A549 (cell line): ENCODE measurements at regions not wholly inside any gene's neighbourhood (a gene's known extent, or its start where the extent isn't known, plus 50 kb on each side); places are given as distances from the start of the nearest gene placed in this dataset.

Experiments
- ATAC-seq, 2 experiments: fragments of 200-7000 bp in 1 of 2; fragments of >200 bp in 1 of 2; cut with Nextera tagmentation in 1 of 2; cut with Tn5 transposase in 1 of 2; 3 replicates each; pipeline versions ENCODE4 v1.8.0 to v1.9.1; 2018 to 2020; ENCODE audit warnings: mild to moderate bottlenecking in 1 of 2, moderate library complexity in 1 of 2
- CTCF ChIA-PET: fragments of 300-600 bp; sonication (Branson Sonifier 250); formaldehyde crosslinking; extraction: SDS; loops from one replicate; lab custom pipeline; 2021; ENCODE audit warnings: antibody characterized with exemption, inconsistent platforms; lab: Yijun Ruan, JAX
- POLR2A ChIA-PET: fragments of 350-600 bp; formaldehyde crosslinking; extraction: SDS; loops from one replicate; lab custom pipeline; 2021; ENCODE audit warnings: antibody characterized with exemption, inconsistent platforms; lab: Yijun Ruan, JAX
- DNase-seq, 2 experiments: peaks; one replicate each; pipeline versions ENCODE4 v3.0.0 to v3.0.0-alpha.2; 2011 to 2016; ENCODE audit warnings: low read depth in 1 of 2, low spot score in 1 of 2
- FAIRE-seq: peaks from 2 replicates; lab custom pipeline; 2011; peaks lifted over from hg19 to GRCh38; lab: Jason Lieb, UNC
- H3K27ac ChIP-seq, 2 experiments: fragments of >200 bp; sonication (Bioruptor Twin); formaldehyde crosslinking; 3 replicates each; pipeline ENCODE4 v1.5.1; 2016 to 2017
- H3K4me1 ChIP-seq: fragments of >200 bp; sonication (Bioruptor Twin); formaldehyde crosslinking; 3 replicates; pipeline ENCODE4 v1.6.1; 2016
- H3K4me2 ChIP-seq: fragments of >200 bp; sonication (Bioruptor Twin); formaldehyde crosslinking; 3 replicates; pipeline ENCODE4 v1.6.1; 2016
- H3K4me3 ChIP-seq: fragments of >200 bp; sonication (Bioruptor Twin); formaldehyde crosslinking; 3 replicates; pipeline ENCODE4 v1.5.1; 2016
- H3K9me3 ChIP-seq: fragments of >200 bp; sonication (Bioruptor Twin); formaldehyde crosslinking; 3 replicates; pipeline ENCODE4 v1.6.1; 2016
- CHD4 ChIP-seq: fragments of 200-600 bp; sonication (generic); IDR thresholded peaks from 2 replicates; pipeline ENCODE4 v1.6.1; 2016; ENCODE audit warnings: antibody characterized with exemption, mild to moderate bottlenecking, borderline replicate concordance
- EHF ChIP-seq: fragments of 250-450 bp; sonication (Bioruptor Pico); IDR thresholded peaks from 2 replicates; pipeline ENCODE4 v1.5.0; 2020; ENCODE audit warnings: mild to moderate bottlenecking
- FOSL2 ChIP-seq, 2 experiments: fragments of 450-650 bp in 1 of 2; fragments of >200 bp in 1 of 2; sonication (Bioruptor Twin) in 1 of 2; formaldehyde crosslinking; IDR thresholded peaks; 2 replicates each; pipeline versions ENCODE4 v1.5.0 to v1.6.1; 2016 to 2020; ENCODE audit warnings: mild to moderate bottlenecking in 1 of 2, moderate library complexity in 1 of 2
- HOXB13 ChIP-seq: fragments of 250-450 bp; sonication (Bioruptor Pico); IDR thresholded peaks from 2 replicates; pipeline ENCODE4 v1.5.0; 2020; ENCODE audit warnings: low read depth, mild to moderate bottlenecking, moderate library complexity
- JUN ChIP-seq, 2 experiments: fragments of >200 bp; sonication (Bioruptor Twin); formaldehyde crosslinking; IDR thresholded peaks; 2 replicates in 1 of 2; 3 replicates in 1 of 2; pipeline ENCODE4 v1.6.1; 2016 to 2017
- KDM5A ChIP-seq: fragments of 200-600 bp; sonication (generic); IDR thresholded peaks from 2 replicates; pipeline ENCODE4 v1.6.1; 2016; ENCODE audit warnings: antibody characterized with exemption, mild to moderate bottlenecking
- NR3C1 ChIP-seq: fragments of >200 bp; sonication (Bioruptor Twin); formaldehyde crosslinking; IDR thresholded peaks from 3 replicates; pipeline ENCODE4 v1.6.1; 2017
- PHF8 ChIP-seq: fragments of 200-600 bp; sonication (generic); IDR thresholded peaks from 2 replicates; pipeline ENCODE4 v1.6.1; 2016; ENCODE audit warnings: low read depth, mild to moderate bottlenecking, antibody characterized with exemption, moderate library complexity, borderline replicate concordance
- POLR2AphosphoS2 ChIP-seq: conservative IDR thresholded peaks from 2 replicates; pipeline ENCODE4 v1.6.1; 2012; ENCODE audit warnings: low read length, improper control_type of control experiment, inconsistent platforms
- RAD21 ChIP-seq, 2 experiments: fragments of >200 bp in 1 of 2; sonication (Bioruptor Twin) in 1 of 2; formaldehyde crosslinking in 1 of 2; IDR thresholded peaks in 1 of 2; conservative IDR thresholded peaks in 1 of 2; 2 replicates in 1 of 2; 3 replicates in 1 of 2; pipeline ENCODE4 v1.6.1; 2012 to 2018; ENCODE audit warnings: inconsistent platforms in 1 of 2
- RCOR1 ChIP-seq: fragments of 150-350 bp; IDR thresholded peaks from 2 replicates; pipeline ENCODE4 v1.6.1; 2014; ENCODE audit warnings: antibody characterized with exemption, low read length, low read depth
- RFX5 ChIP-seq: fragments of 450-650 bp; IDR thresholded peaks from 2 replicates; pipeline ENCODE4 v1.7.1; 2014; ENCODE audit warnings: antibody characterized with exemption, mild to moderate bottlenecking, moderate library complexity
- SREBF2 ChIP-seq: fragments of 450-650 bp; IDR thresholded peaks from 2 replicates; pipeline ENCODE4 v1.6.1; 2014; ENCODE audit warnings: mild to moderate bottlenecking, moderate library complexity
- ZC3H11A ChIP-seq: fragments of 450-650 bp; IDR thresholded peaks from 2 replicates; pipeline ENCODE4 v1.6.1; 2014; ENCODE audit warnings: antibody characterized with exemption, mild to moderate bottlenecking
- WGBS: methylation state at CpG from one replicate; pipeline ENCODE4 v1.1.6; 2017; ENCODE audit errors: missing lambda C conversion rate; 5-methylcytosine and 5-hydroxymethylcytosine counted together
- TF ChIP-seq, protein P1 (sequence below): fragments of 150-350 bp; IDR thresholded peaks from 2 replicates; pipeline ENCODE4 v1.6.1; 2014; ENCODE audit warnings: low read depth, mild to moderate bottlenecking, low read length
- TF ChIP-seq, protein P2 (sequence below): fragments of 200-600 bp; sonication (generic); IDR thresholded peaks from 2 replicates; pipeline ENCODE4 v1.6.1; 2016; ENCODE audit warnings: antibody characterized with exemption, mild to moderate bottlenecking, moderate library complexity

- no peak for FAIRE-seq
- DNase-seq: no peak
- ChIA-PET POLR2A (no interaction called here), CTCF (no interaction called here)
- Histone ChIP-seq H3K9me3 (no peaks in the 10 kb centered on the region), H3K4me1 (no peaks in the 10 kb centered on the region), H3K4me3 (no peak overlapping the region), H3K27ac (no peak overlapping the region), H3K4me2 (no peak overlapping the region)
- WGBS: 0% methylated on average over 1 of the region's 1 CpG
- TF ChIP-seq SREBF2 (no peak), CHD4 (no peak), RAD21 (conservative IDR thresholded peaks at IDR 0.05 in 1 of 2, IDR thresholded peaks at IDR 0.05 in 1 of 2) (no peak), HOXB13 (no peak)
- TF ChIP-seq, protein P1, sequence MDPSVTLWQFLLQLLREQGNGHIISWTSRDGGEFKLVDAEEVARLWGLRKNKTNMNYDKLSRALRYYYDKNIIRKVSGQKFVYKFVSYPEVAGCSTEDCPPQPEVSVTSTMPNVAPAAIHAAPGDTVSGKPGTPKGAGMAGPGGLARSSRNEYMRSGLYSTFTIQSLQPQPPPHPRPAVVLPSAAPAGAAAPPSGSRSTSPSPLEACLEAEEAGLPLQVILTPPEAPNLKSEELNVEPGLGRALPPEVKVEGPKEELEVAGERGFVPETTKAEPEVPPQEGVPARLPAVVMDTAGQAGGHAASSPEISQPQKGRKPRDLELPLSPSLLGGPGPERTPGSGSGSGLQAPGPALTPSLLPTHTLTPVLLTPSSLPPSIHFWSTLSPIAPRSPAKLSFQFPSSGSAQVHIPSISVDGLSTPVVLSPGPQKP: no peak
- TF ChIP-seq, protein P2, sequence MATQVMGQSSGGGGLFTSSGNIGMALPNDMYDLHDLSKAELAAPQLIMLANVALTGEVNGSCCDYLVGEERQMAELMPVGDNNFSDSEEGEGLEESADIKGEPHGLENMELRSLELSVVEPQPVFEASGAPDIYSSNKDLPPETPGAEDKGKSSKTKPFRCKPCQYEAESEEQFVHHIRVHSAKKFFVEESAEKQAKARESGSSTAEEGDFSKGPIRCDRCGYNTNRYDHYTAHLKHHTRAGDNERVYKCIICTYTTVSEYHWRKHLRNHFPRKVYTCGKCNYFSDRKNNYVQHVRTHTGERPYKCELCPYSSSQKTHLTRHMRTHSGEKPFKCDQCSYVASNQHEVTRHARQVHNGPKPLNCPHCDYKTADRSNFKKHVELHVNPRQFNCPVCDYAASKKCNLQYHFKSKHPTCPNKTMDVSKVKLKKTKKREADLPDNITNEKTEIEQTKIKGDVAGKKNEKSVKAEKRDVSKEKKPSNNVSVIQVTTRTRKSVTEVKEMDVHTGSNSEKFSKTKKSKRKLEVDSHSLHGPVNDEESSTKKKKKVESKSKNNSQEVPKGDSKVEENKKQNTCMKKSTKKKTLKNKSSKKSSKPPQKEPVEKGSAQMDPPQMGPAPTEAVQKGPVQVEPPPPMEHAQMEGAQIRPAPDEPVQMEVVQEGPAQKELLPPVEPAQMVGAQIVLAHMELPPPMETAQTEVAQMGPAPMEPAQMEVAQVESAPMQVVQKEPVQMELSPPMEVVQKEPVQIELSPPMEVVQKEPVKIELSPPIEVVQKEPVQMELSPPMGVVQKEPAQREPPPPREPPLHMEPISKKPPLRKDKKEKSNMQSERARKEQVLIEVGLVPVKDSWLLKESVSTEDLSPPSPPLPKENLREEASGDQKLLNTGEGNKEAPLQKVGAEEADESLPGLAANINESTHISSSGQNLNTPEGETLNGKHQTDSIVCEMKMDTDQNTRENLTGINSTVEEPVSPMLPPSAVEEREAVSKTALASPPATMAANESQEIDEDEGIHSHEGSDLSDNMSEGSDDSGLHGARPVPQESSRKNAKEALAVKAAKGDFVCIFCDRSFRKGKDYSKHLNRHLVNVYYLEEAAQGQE: no peak
- ATAC-seq: no peak
Observed at GRCh38 chr13:104004572-104004971, 938.4 kb upstream of the SLC10A2 start.

GRCh38 chr13:104002216-104002615 is 936.0 kb upstream of the SLC10A2 start:
- TF ChIP-seq ZC3H11A (no peak), PHF8 (no peak), EHF (no peak), POLR2AphosphoS2 (no peak), NR3C1 (no peak), KDM5A (no peak), JUN (IDR thresholded peaks at IDR 0.05) (no peak), RFX5 (no peak), FOSL2 (IDR thresholded peaks at IDR 0.05) (no peak), FOSL2 (CRISPR knock-in tag; IDR thresholded peaks at IDR 0.05) (no peak), RCOR1 (no peak)
- TF ChIP-seq, protein P2: no peak
- no peaks in the 10 kb centered on the region for H3K4me1 ChIP-seq
- no peaks in the 10 kb centered on the region for H3K9me3 ChIP-seq
- no peak overlapping the region for H3K4me3 ChIP-seq
- WGBS: 0% methylated on average over 1 of the region's 1 CpG
- ATAC-seq (no peak), FAIRE-seq (no peak), DNase-seq (no peak)
- CTCF ChIA-PET: interaction anchor here (0.7 kb wide), 1 partner anchor 641 kb away, joined by 3 read pairs; no protein-coding TSS in a partner anchor
- no peak overlapping the region for H3K4me2 ChIP-seq
- POLR2A ChIA-PET: no interaction called here
- H3K27ac ChIP-seq: no peak overlapping the region
